Body of pancreas (tissue), 4 donors: ENCODE measurements at regions not wholly inside any gene's neighbourhood (a gene's known extent, or its start where the extent isn't known, plus 50 kb on each side); places are given as distances from the start of the nearest gene placed in this dataset.

ENCODE experiments used
- ATAC-seq: fragments of 150-250 bp; one replicate; pipeline ENCODE4 v1.9.1; 2016
- DNase-seq, 4 donors: peaks; one replicate each; pipeline ENCODE4 v3.0.0-alpha.2; 2019
- H3K27ac ChIP-seq, 4 donors: fragments of 200-600 bp; sonication (generic); 1 replicate in 3 of 4; 2 replicates in 1 of 4; pipeline versions ENCODE4 v1.5.1 to v1.6.1; 2016 to 2019; ENCODE audit warnings: mild to moderate bottlenecking in 1 of 4, mixed read lengths in 1 of 4, moderate library complexity in 1 of 4
- H3K27me3 ChIP-seq, 2 donors: fragments of 200-600 bp; sonication (generic); one replicate each; pipeline ENCODE4 v1.6.0; 2016; ENCODE audit warnings: mild to moderate bottlenecking in 1 of 2
- H3K36me3 ChIP-seq, 2 donors: fragments of 200-600 bp; sonication (generic); replicated peaks in 1 of 2; 2 replicates each; pipeline ENCODE4 v1.5.1; 2016; ENCODE audit warnings: low read depth in 2 of 2; ENCODE audit not compliant: insufficient read depth in 1 of 2
- H3K4me1 ChIP-seq: fragments of 200-600 bp; sonication (generic); one replicate; pipeline ENCODE4 v1.6.0; 2016
- H3K4me3 ChIP-seq, 2 donors: fragments of 200-600 bp; sonication (generic); 1 replicate in 1 of 2; 2 replicates in 1 of 2; pipeline ENCODE4 v1.5.1; 2016 to 2019
- H3K9me3 ChIP-seq, 3 donors: fragments of 200-600 bp; sonication (generic); 1 replicate in 2 of 3; 2 replicates in 1 of 3; pipeline ENCODE4 v1.5.1; 2016
- POLR2A ChIP-seq, 3 donors: fragments of 450-650 bp; IDR thresholded peaks; one replicate each; pipeline ENCODE4 v1.6.1; 2016; ENCODE audit warnings: antibody characterized with exemption in 3 of 3, mild to moderate bottlenecking in 2 of 3
- WGBS, 2 donors: methylation state at CpG; one replicate each; pipeline ENCODE4 v1.1.5; 2017; 5-methylcytosine and 5-hydroxymethylcytosine counted together
- intact Hi-C: fragments of 100-400 bp; cut with DNase I; formaldehyde crosslinking; loops from one replicate; pipeline ENCODE4 v1.15.1; 2023
- TF ChIP-seq, protein P1 (sequence below), 7 experiments: fragments of 450-650 bp in 4 of 7; fragments of 200-600 bp in 3 of 7; sonication (generic) in 3 of 7; IDR thresholded peaks; one replicate each; pipeline ENCODE4 v1.5.1; 2016 to 2019; ENCODE audit warnings: antibody characterized with exemption in 7 of 7

DNA sequence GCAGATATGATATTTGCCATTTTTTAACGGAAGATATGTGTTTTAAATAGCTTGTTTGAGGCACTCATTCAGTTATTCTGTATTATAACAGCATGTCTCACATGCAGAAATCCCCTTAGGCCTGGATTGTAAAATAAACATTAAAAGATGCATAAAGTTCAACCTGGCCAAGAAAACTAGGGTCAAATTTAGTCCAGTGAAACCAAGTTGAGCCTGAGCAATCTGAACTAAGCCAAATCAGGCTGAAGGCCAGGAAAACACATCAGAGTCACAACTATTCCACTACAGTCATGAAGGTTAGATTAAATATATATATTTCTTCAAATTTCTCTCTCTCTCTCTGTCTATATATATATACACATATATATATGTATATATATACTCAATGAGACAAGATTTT lies 504.8 kb downstream of the SLITRK1 start:
- Histone ChIP-seq H3K4me3 (no peak overlapping the region), H3K4me1 (no peaks in the 10 kb centered on the region), H3K27me3 (no peaks in the 10 kb centered on the region), H3K36me3 (no peaks in the 10 kb centered on the region), H3K27ac (no peak overlapping the region), H3K9me3 (no peaks in the 10 kb centered on the region)
- ATAC-seq (no peak), DNase-seq (no peak)
- intact Hi-C loops, result no loop called here
- WGBS, 2 donors, result 73 to 77% methylated on average over 1 of the region's 1 CpG
- TF ChIP-seq, protein P1, sequence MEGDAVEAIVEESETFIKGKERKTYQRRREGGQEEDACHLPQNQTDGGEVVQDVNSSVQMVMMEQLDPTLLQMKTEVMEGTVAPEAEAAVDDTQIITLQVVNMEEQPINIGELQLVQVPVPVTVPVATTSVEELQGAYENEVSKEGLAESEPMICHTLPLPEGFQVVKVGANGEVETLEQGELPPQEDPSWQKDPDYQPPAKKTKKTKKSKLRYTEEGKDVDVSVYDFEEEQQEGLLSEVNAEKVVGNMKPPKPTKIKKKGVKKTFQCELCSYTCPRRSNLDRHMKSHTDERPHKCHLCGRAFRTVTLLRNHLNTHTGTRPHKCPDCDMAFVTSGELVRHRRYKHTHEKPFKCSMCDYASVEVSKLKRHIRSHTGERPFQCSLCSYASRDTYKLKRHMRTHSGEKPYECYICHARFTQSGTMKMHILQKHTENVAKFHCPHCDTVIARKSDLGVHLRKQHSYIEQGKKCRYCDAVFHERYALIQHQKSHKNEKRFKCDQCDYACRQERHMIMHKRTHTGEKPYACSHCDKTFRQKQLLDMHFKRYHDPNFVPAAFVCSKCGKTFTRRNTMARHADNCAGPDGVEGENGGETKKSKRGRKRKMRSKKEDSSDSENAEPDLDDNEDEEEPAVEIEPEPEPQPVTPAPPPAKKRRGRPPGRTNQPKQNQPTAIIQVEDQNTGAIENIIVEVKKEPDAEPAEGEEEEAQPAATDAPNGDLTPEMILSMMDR (IDR thresholded peaks at IDR 0.05), result no peak
- no peak for TF ChIP-seq POLR2A (IDR thresholded peaks at IDR 0.05)

DNA sequence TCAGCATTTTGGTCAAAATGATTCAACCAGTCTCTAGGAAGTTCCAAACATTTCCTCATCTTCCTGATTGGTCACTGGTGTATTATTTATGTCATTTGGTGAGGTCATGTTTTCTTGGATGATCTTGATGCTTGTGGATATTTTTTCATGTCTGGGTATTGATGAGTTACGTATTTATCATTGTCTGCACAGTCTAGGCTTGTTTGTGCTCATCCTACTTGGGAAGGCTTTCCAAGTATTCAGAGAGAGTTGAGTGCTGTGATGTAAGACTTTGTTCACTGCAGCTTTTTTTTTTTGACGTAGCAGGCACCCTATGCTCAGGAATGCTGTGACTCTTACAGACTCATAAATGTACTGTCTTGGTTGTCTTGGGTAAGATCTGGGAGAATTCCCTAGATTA lies 509.5 kb downstream of the SLITRK1 start:
- DNase-seq, result no peak
- Histone ChIP-seq H3K27me3 (no peaks in the 10 kb centered on the region), H3K36me3 (no peaks in the 10 kb centered on the region), H3K4me1 (no peaks in the 10 kb centered on the region), H3K27ac (no peak overlapping the region), H3K9me3 (peaks cover 0 to 4% (median 0%) of the 10 kb centered on the region in 3 donors), H3K4me3 (no peak overlapping the region)
- WGBS, 2 donors, result 26 to 33% methylated on average over 2 of the region's 2 CpGs
- intact Hi-C loops, result no loop called here
- no peak for ATAC-seq
- no peak for TF ChIP-seq POLR2A (IDR thresholded peaks at IDR 0.05)
- TF ChIP-seq, protein P1 (IDR thresholded peaks at IDR 0.05), result no peak

DNA sequence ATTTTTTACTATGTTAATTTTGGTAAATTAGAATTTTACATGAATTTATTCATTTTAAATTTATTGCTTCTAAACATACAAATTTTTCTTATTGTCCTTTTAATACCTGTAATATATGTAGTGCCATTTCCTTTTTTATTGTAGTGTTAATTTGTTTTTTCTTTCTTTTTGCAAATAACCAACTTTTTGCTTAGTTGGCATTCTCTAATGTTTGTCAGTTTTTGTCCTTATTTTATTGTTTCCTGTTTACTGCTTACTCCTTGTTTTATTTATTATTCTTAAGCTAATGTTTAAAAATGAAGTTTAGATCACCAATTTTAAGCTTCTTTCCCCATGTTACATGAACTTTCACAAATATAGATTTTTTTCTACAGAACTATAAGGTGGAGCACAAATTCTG lies 516.6 kb downstream of the SLITRK1 start:
- intact Hi-C loops, result no loop called here
- ATAC-seq, result no peak
- Histone ChIP-seq H3K4me1 (no peaks in the 10 kb centered on the region), H3K27ac (no peak overlapping the region), H3K4me3 (no peak overlapping the region), H3K9me3 (no peaks in the 10 kb centered on the region), H3K36me3 (no peaks in the 10 kb centered on the region), H3K27me3 (no peaks in the 10 kb centered on the region)
- TF ChIP-seq POLR2A (IDR thresholded peaks at IDR 0.05), result no peak
- TF ChIP-seq, protein P1 (IDR thresholded peaks at IDR 0.05), result no peak
- no peak for DNase-seq

DNA sequence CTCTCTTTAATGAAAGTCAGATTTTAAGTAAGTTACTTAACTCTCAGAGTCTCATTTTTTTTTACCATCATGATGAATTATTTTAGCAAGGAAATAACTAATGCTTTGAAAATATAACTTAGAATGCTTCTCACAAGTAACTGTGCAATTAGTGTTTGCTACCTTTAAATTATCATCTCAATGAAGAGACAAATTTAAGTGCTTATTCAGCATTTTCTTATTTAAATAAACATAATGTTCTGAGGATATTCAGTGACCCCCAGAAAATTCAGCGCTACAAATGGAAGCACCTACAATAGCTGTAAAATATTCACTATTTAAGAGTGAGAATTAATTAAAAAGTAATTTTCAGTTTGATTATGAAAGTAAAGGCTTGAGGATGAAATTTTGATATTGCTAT lies 527.2 kb downstream of the SLITRK1 start:
- Histone ChIP-seq H3K9me3 (no peaks in the 10 kb centered on the region), H3K27ac (no peak overlapping the region), H3K4me3 (no peak overlapping the region), H3K4me1 (no peaks in the 10 kb centered on the region), H3K27me3 (no peaks in the 10 kb centered on the region), H3K36me3 (no peaks in the 10 kb centered on the region)
- DNase-seq, result no peak
- no peak for ATAC-seq
- WGBS, 2 donors, result 93 to 96% methylated on average over 1 of the region's 1 CpG
- TF ChIP-seq POLR2A (IDR thresholded peaks at IDR 0.05), result no peak
- TF ChIP-seq, protein P1 (IDR thresholded peaks at IDR 0.05), result no peak
- intact Hi-C loops, result no loop called here

DNA sequence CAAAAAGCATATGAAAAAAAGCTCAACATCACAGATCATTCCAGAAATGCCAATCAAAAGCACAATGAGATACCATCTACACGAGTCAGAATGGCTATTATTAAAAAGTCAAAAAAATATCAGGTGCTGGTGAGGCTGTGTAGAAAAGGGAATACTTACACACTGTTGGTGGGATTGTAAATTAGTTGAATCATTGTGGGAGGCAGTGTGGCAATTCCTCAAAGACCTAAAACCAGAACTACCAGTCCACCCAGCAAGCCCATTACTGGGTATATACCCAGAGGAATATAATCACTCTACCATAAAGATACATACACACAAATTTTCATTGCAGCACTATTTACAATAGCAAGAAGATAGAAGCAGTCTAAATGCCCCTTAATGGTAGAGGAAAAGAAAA lies 529.9 kb downstream of the SLITRK1 start:
- intact Hi-C loops, result no loop called here
- H3K4me3 ChIP-seq, result no peak overlapping the region
- 47 to 57% methylated on average over 1 of the region's 1 CpG for WGBS, 2 donors
- H3K27me3 ChIP-seq, result no peaks in the 10 kb centered on the region
- no peak for TF ChIP-seq POLR2A (IDR thresholded peaks at IDR 0.05)
- TF ChIP-seq, protein P1 (IDR thresholded peaks at IDR 0.05), result no peak
- H3K36me3 ChIP-seq, result no peaks in the 10 kb centered on the region
- no peaks in the 10 kb centered on the region for H3K4me1 ChIP-seq
- H3K9me3 ChIP-seq, result no peaks in the 10 kb centered on the region
- DNase-seq, result no peak
- no peak for ATAC-seq
- no peak overlapping the region for H3K27ac ChIP-seq
